Activated naive CD4-positive, alpha-beta T cell (primary cell): ENCODE measurements at regions not wholly inside any gene's neighbourhood (a gene's known extent, or its start where the extent isn't known, plus 50 kb on each side); places are given as distances from the start of the nearest gene placed in this dataset.

ENCODE experiments used
- DNase-seq, 4 experiments: peaks; one replicate each; lab custom pipeline; 2025; lab: John Stamatoyannopoulos, UW

GRCh38 chr13:21965095-21965494 lies 294.2 kb downstream of the FGF9 start:
- DNase-seq: no peak

DNA sequence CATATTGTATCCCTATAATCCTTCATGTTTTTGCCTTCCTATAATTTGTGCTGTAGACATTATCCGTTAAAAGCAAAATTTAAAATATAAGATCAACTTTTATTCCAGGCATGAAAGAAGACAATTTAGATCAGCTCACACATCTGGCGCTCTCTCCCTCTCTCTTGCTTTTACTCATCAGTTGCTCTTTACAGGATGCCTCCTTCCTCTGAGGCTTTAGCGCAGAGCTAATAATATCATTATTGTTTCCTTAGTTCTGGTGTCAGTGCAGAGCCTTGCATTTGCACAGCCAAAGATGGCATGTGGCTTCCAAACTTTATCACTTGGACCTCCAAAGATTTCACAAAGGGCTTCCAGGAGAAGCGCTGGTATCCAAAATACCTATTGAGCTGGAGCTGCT lies 295.1 kb downstream of the FGF9 start:
- DNase-seq: no peak

DNA sequence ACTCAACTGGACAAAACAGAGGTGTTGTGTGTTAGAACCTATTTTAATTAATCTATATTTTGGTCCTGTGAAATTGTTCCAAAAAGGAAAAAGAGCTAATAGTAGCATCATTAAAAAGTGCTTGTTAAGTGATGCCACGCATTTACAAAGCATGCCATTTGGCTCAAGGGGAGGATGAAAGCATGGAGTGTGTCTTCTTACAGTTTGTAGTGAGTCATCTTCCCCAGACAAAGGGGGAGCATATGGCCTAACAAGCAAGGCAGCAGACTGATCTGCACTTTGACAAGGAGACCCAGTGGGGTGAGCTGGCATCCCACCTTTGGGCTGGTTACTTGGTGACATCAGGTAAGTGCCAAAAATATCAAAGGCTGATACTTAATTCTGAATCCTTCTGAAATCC lies 297.0 kb downstream of the FGF9 start:
- no peak for DNase-seq

DNA sequence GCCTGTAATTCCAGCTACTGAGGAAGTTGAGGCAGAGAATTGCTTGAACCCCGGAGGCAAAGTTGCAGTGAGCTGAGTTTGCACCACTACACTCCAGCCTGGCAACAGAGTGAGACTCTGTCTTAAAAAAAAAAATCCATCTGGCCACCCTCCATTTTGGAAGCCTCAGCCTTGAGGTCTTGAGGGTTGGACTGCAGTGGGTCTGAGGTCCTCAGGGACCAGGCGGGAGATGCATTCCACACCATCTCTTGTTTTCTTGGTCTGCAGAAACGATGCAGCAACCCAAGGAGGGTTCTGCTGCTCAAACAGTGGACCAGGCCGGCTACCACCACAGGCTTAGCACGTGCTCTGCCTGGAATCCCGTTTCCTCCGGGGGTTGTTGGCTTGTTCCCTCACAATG lies 299.3 kb downstream of the FGF9 start:
- no peak for DNase-seq

GRCh38 chr13:21970918-21971317 lies 300.0 kb downstream of the FGF9 start:
- no peak for DNase-seq

DNA sequence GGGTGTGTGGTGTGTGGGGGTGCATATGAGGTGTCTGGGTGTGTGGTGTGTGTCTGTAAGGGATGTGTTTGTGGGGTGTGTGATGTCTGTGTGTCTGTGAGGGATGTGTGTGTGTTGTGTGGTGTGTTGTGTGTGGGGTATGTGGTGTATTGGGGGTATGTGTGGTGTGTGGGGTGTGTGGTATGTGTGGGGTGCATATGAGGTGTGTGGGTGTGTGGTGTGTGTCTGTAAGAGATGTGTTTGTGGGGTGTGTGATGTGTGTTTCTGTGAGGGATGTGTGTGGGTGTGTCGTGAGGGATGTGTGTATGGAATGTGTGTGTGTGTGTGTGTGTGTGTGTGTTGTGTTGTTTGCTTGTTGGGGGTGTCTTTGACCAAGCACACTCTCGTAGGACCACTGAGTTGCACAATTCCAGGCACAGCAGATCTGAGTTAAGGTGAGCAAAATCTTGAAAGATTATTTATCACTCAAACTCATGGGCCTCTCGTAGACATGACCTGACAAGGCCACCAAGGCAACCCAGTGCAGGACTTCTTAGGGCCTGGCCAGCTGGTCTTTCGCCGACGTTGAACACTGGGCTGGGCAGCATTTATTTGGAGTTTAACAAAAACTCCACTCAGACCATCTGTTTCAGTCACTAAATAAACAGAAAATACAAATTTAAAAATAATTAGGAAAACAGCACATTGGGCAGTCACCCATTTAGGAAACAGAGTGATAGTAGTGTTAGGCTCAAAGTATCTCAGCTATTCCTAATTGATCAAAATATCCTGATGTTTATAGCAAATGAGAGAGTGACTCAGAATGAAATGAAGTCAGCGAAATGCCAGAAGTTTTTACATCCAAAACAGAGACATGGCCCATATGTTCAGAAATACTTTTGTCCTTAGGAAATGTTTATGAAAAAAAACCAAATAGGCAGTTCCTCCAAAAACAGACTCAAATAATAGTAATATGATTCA lies 301.1 kb downstream of the FGF9 start:
- no peak for DNase-seq

GRCh38 chr13:21973437-21974125 lies 302.7 kb downstream of the FGF9 start:
- DNase-seq: no peak

DNA sequence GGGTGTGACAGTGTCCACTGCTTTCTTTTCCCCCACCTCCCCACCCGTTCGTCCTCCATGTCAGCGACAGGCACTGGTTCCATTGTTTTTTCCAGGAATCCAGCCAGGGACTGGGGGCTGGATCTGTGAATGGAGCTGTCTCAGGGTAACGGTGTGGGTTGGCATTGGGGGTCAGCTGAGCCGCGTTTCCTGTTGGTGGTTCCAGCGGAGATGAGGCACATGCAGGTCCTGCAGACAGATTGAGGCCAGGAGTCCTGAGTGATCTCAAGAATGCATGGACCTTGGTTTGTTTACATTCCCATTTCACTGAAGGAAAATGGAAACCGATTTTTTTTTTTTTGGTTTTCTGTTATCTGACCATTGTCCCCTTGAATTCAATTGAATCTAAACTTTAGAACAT lies 303.9 kb downstream of the FGF9 start:
- no peak for DNase-seq

DNA sequence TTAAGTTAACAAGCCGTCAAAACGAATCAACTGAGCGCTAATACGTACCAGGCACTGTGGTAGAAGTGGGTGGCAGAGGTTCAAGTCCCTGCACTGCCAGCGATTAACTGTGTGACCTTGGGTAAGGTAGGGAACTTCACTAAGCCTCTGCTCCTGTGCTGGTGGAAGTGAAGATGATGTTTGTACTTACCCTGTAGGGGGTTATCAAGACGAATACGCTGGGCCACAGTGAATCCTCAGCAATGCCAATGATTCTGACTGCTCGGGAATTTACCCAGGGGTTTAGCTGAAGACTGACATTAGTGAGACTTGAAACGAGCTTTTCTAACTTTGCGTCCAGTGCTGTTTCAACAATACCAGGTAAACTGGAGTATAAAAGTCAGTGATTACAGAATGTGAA lies 305.3 kb downstream of the FGF9 start:
- no peak for DNase-seq

GRCh38 chr13:21979161-21979806 lies 308.4 kb downstream of the FGF9 start:
- DNase-seq: no peak

GRCh38 chr13:21980049-21980448 lies 309.2 kb downstream of the FGF9 start:
- DNase-seq: no peak

- DNase-seq: no peak
Measured at GRCh38 chr13:21984156-21984555, 313.3 kb downstream of the FGF9 start.

DNA sequence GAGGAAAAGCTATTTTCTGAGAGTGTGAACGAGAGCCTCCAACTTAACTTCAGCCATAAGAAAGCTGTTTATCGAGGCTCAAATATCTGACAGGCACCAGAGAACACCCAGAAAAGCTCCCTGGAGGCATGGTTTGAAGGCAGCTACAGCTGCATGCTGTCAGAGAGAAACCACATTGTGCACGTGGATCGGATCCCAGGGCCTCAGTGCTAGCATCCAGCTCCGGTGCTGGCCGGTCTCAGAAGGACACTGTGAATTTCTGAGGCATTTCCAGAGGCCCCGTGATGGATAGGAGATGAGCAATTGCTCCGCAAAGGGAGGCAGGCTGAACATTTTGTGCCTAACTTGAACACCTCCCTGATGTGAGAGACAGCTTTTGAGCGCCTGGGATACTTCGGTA lies 315.7 kb downstream of the FGF9 start:
- no peak for DNase-seq

DNA sequence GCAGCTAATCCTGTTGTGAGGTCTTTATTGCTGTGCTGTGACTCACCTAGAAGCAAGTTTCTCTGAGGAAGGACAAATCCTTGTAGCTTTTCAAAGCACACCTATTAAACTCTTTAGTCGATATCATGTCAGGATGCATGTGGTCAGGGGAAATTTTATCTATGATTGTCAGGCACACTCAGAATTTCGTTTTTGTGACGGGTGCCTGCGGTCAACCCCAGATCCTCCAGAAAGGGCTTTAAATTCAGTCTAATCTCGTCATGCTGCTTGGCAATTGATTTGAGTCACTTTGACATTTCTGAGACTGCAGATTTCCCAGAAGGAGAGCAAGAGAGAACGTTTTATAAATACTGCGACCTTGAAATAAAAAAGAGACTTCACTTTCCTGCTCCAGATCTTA lies 316.9 kb downstream of the FGF9 start:
- no peak for DNase-seq

GRCh38 chr13:21988624-21989023 lies 317.8 kb downstream of the FGF9 start:
- no peak for DNase-seq

DNA sequence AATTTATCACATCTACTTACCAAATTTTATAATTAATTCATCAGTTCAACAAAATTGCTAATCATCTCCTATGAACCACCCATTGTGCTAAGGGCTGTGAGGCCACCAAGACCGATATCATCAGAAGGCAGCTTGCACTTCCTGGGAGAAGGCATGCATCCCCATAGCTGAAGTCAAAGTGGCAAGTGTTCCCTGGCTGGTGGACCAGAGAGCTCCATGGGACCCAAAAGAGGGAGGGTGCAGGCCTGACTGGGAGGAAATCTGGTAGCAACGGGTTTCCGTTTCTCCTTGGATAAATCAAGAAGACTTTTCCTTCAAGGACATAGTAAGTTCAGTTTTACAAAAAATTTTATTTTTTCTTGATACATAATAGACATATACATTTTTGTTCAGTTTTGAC lies 325.2 kb downstream of the FGF9 start:
- DNase-seq: no peak

GRCh38 chr13:21997726-21998125 lies 326.9 kb downstream of the FGF9 start:
- DNase-seq: no peak

DNA sequence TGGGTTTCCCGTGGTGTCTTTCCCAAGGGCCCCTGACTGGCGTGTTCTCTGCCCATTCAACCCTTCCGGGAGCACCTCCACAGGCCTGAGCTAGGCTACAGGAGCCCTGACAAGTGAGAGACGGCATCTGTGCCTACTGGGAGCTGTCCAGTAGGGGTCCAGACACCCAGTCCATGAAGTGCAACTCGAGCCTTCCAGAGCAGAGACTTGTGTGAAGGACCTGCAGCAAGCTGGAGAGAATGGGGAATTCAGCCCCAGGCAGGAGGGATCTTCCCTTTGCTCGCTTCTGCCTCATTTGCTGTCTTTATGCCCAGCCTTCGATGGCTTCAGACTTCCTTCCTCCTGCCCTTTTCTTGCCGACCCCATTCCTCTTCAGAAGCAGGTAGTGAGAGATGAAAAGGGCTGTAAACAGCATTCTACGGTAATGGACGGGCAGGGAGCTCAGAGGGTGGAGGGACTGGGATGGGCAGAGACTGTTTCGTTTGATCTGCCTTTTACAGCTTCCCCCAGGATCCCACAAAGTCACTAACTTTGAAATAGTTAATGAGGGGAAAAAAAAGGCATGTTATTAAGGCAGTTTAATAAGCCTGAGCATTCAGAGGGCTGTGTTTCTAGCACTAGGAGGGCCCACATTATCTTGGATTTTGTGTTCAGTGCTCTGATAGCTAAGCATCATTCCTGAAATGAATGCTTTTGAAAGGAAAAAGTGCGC lies 327.6 kb downstream of the FGF9 start:
- no peak for DNase-seq

DNA sequence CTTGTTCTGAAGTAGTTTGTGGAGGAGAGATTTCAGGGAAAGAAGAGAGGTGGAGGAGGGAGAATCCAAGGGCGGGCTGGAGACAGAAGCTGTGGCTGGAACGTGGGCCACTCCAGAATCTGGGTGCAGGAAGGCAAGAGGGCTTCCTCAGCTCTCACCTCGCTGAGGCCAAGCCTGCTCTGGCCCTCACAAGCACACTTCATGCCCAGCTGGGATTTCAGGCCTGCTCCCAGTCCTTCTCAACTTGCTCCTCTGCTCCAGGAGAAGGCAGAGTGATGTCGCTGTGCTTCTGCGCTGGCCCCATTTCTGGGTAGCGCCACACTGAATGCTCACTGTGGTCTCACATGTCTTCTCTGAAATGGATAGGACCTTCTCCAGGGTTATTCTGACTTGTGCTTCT lies 328.8 kb downstream of the FGF9 start:
- no peak for DNase-seq

DNA sequence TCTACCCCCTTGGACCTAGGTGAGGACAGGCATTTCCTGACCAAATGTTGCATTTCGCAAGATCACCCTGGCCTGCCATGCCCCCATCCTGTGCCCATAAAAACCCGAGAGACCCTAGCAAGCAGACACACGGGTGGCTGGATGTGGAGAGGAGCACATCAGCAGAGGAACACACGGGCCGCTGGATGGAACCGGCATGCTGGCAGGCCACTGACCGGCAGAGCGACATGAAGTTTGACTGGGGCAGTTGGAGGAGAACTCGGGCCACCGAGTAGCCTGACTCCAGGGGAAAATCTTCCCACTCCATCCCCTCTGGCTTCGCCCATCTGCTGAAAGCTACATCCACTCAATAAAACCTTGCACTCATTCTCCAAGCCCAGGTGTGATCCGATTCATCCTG lies 329.3 kb downstream of the FGF9 start:
- no peak for DNase-seq

GRCh38 chr13:22001336-22001735 lies 330.5 kb downstream of the FGF9 start:
- no peak for DNase-seq

DNA sequence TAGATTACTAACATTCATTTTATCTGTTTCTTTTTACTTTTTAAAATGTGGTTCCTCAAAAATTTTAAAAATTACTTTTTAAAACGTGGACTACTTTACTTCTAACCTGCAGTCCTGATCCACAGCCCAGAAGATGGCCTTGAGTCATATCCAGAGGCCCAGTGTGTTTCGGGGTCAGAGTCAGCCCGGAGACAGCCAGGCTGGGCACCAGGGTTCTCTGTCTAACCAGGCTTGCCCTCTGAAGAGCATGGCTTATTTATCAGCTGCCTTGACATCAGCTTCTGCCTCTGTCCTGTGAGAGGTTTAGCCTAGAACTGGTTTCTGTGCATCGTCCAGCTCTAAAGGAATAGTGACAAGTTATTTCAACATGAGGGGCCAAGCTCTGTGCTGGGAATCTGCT lies 332.0 kb downstream of the FGF9 start:
- no peak for DNase-seq
